CD14-positive monocyte (primary cell): ENCODE measurements at regions not wholly inside any gene's neighbourhood (a gene's known extent, or its start where the extent isn't known, plus 50 kb on each side); places are given as distances from the start of the nearest gene placed in this dataset.

Source experiments
- DNase-seq, 3 donors: peaks; one replicate each; pipeline ENCODE4 v3.0.0-alpha.2; 2011 to 2022
- H2AFZ ChIP-seq: 2 replicates; pipeline ENCODE4 v1.6.0; 2012; ENCODE audit warnings: mild to moderate bottlenecking, low read depth, low read length, inconsistent platforms; ENCODE audit not compliant: insufficient read depth, poor library complexity, severe bottlenecking
- H3K27ac ChIP-seq, 2 donors: 1 replicate in 1 of 2; 2 replicates in 1 of 2; pipeline ENCODE4 v1.5.1; 2012 to 2013; ENCODE audit warnings: low read length in 2 of 2, control low read depth in 1 of 2, inconsistent platforms in 1 of 2, low read depth in 1 of 2, mild to moderate bottlenecking in 1 of 2
- H3K27me3 ChIP-seq, 2 donors: one replicate each; pipeline versions ENCODE4 v1.6.0 to v1.6.1; 2011 to 2013; ENCODE audit warnings: low read length in 2 of 2; ENCODE audit not compliant: control insufficient read depth in 2 of 2, insufficient read depth in 2 of 2
- H3K36me3 ChIP-seq, 2 donors: replicated peaks in 1 of 2; 1 replicate in 1 of 2; 2 replicates in 1 of 2; pipeline versions ENCODE4 v1.5.1 to v1.6.1; 2012 to 2013; ENCODE audit warnings: low read length in 2 of 2, control low read depth in 1 of 2, inconsistent platforms in 1 of 2, mild to moderate bottlenecking in 1 of 2; ENCODE audit not compliant: insufficient read depth in 2 of 2, control insufficient read depth in 1 of 2
- H3K4me1 ChIP-seq, 2 donors: 1 replicate in 1 of 2; 2 replicates in 1 of 2; pipeline versions ENCODE4 v1.5.1 to v1.6.1; 2012 to 2013; ENCODE audit warnings: low read length in 2 of 2, control low read depth in 1 of 2, inconsistent platforms in 1 of 2, mild to moderate bottlenecking in 1 of 2, moderate library complexity in 1 of 2; ENCODE audit not compliant: insufficient read depth in 2 of 2, control insufficient read depth in 1 of 2
- H3K4me2 ChIP-seq: replicated peaks from 2 replicates; pipeline ENCODE3; 2012; ENCODE audit warnings: low read length, moderate library complexity, mild to moderate bottlenecking; ENCODE audit not compliant: poor library complexity, severe bottlenecking; ENCODE audit errors: extremely low read depth
- H3K4me3 ChIP-seq, 3 experiments: fragments of 200-600 bp in 1 of 3; sonication (generic) in 1 of 3; replicated peaks in 1 of 3; 1 replicate in 2 of 3; 2 replicates in 1 of 3; pipeline ENCODE4 v1.5.1; 2011 to 2013; ENCODE audit warnings: low read length in 3 of 3, mild to moderate bottlenecking in 3 of 3, control low read depth in 2 of 3, low read depth in 2 of 3, inconsistent platforms in 1 of 3, moderate library complexity in 1 of 3
- H3K79me2 ChIP-seq: 2 replicates; pipeline ENCODE4 v1.6.0; 2012; ENCODE audit warnings: mild to moderate bottlenecking, control low read depth, inconsistent platforms, low read length, moderate library complexity; ENCODE audit not compliant: insufficient read depth
- H3K9ac ChIP-seq: 2 replicates; pipeline ENCODE4 v1.6.0; 2017; ENCODE audit warnings: low read length, mild to moderate bottlenecking; ENCODE audit not compliant: insufficient read depth, poor library complexity, severe bottlenecking
- H3K9me3 ChIP-seq, 2 donors: replicated peaks in 1 of 2; 1 replicate in 1 of 2; 2 replicates in 1 of 2; pipeline versions ENCODE4 v1.5.1 to v1.6.1; 2012 to 2013; ENCODE audit warnings: low read length in 2 of 2, control low read depth in 1 of 2; ENCODE audit not compliant: control insufficient read depth in 1 of 2, insufficient read depth in 1 of 2
- H4K20me1 ChIP-seq: 2 replicates; pipeline ENCODE4 v1.6.0; 2012; ENCODE audit warnings: mild to moderate bottlenecking, low read length, control low read depth, moderate library complexity; ENCODE audit not compliant: insufficient read depth
- H3K27ac Mint-ChIP-seq, 7 donors: one replicate each; pipeline ENCODE4 v1.8.0; 2020; ENCODE audit warnings: mild to moderate bottlenecking in 7 of 7, mixed read lengths in 7 of 7, moderate library complexity in 6 of 7, inconsistent platforms in 2 of 7
- H3K27me3 Mint-ChIP-seq, 3 donors: one replicate each; pipeline ENCODE4 v1.8.0; 2021 to 2022; ENCODE audit warnings: low read depth in 3 of 3, mild to moderate bottlenecking in 3 of 3, mixed read lengths in 3 of 3, moderate library complexity in 3 of 3, inconsistent platforms in 1 of 3
- H3K36me3 Mint-ChIP-seq, 2 donors: one replicate each; pipeline ENCODE4 v1.8.0; 2020; ENCODE audit warnings: mixed read lengths in 2 of 2, inconsistent platforms in 1 of 2, mild to moderate bottlenecking in 1 of 2
- H3K4me1 Mint-ChIP-seq: one replicate; pipeline ENCODE4 v1.8.0; 2020; ENCODE audit warnings: mild to moderate bottlenecking, mixed read lengths
- H3K4me3 Mint-ChIP-seq, 2 donors: one replicate each; pipeline ENCODE4 v1.8.0; 2020; ENCODE audit warnings: mild to moderate bottlenecking in 2 of 2, mixed read lengths in 2 of 2, moderate library complexity in 1 of 2
- H3K9me3 Mint-ChIP-seq, 7 donors: one replicate each; pipeline ENCODE4 v1.8.0; 2020 to 2022; ENCODE audit warnings: mixed read lengths in 7 of 7, mild to moderate bottlenecking in 6 of 7, moderate library complexity in 6 of 7, inconsistent platforms in 2 of 7
- CTCF ChIP-seq: fragments of 200-600 bp; IDR thresholded peaks from one replicate; pipeline ENCODE4 v1.8.0; 2022; ENCODE audit warnings: antibody characterized with exemption, mild to moderate bottlenecking
- WGBS: methylation state at CpG from one replicate; pipeline ENCODE4 v1.1.5; 2013; ENCODE audit warnings: missing lambda C conversion rate; ENCODE audit not compliant: insufficient coverage; 5-methylcytosine and 5-hydroxymethylcytosine counted together
- intact Hi-C, 2 donors: fragments of 100-400 bp; cut with micrococcal nuclease; formaldehyde crosslinking; loops; one replicate each; pipeline versions ENCODE4 v1.15.0 to v1.15.1; 2023

GRCh38 chr9:2560180-2560579 is 61.4 kb upstream of the VLDLR start:
- no peak overlapping the region for H3K4me3 Mint-ChIP-seq
- H3K4me2 ChIP-seq, result no peak overlapping the region
- intact Hi-C loops, result no loop called here
- no peaks in the 10 kb centered on the region for H3K36me3 ChIP-seq
- no peaks in the 10 kb centered on the region for H4K20me1 ChIP-seq
- TF ChIP-seq CTCF, result no peak
- H3K4me1 Mint-ChIP-seq, result no peaks in the 10 kb centered on the region
- H3K27me3 Mint-ChIP-seq, result peaks cover 0 to 5% (median 2%) of the 10 kb centered on the region in 3 donors
- H3K27ac Mint-ChIP-seq, result no peak overlapping the region
- H3K27ac ChIP-seq, result no peak overlapping the region
- no peaks in the 10 kb centered on the region for H3K36me3 Mint-ChIP-seq
- no peak overlapping the region for H2AFZ ChIP-seq
- H3K4me3 ChIP-seq, result no peak overlapping the region
- H3K27me3 ChIP-seq, result no peaks in the 10 kb centered on the region
- peaks cover 0 to 6% of the 10 kb centered on the region in 2 donors for H3K9me3 ChIP-seq
- no peak overlapping the region for H3K9ac ChIP-seq
- H3K4me1 ChIP-seq, result no peaks in the 10 kb centered on the region
- no peak for DNase-seq
- H3K79me2 ChIP-seq, result no peaks in the 10 kb centered on the region
- peaks cover 2 to 11% (median 8%) of the 10 kb centered on the region in 7 donors for H3K9me3 Mint-ChIP-seq

DNA sequence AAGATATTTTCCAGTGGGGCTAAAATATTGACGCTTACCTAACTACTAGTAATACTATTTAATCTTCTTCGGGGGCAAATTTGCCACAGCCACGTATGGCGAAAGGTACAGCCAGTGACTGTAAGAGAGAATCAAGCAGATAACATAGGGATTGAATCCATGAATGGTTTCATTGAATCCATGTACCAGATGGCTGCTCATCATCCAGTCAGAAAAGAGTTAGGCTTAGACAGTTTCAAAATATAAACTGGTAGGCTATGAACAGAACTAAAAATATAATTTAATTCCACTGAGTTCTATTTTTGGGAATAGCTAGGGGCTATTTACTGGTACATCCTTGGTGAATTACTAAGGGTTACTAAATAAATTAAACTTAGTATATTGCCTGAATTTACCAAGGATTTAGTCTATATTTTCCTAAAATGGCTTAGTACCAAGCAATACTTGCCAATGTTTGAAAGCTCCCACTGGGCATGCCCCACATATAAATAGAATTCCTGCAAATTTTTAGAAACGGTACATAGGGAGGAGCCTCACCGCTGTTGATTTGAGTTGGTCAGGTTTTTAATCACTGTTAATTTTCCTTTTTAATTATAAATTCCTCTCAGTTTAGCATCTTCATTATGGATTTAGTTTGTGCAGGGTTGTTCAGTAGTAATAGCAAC is 55.8 kb upstream of the VLDLR start:
- H3K4me2 ChIP-seq, result no peak overlapping the region
- H3K79me2 ChIP-seq, result no peaks in the 10 kb centered on the region
- H3K36me3 ChIP-seq, result no peaks in the 10 kb centered on the region
- no peaks in the 10 kb centered on the region for H3K9me3 ChIP-seq
- no peak for DNase-seq
- no peaks in the 10 kb centered on the region for H4K20me1 ChIP-seq
- Mint-ChIP-seq H3K27me3 (peaks cover 0 to 2% (median 0%) of the 10 kb centered on the region in 3 donors), H3K9me3 (peaks cover 0 to 4% (median 2%) of the 10 kb centered on the region in 7 donors), H3K4me3 (no peak overlapping the region), H3K36me3 (no peaks in the 10 kb centered on the region), H3K27ac (peak overlapping the region in 1 of 7 donors; percentile 7), H3K4me1 (peaks cover 4% of the 10 kb centered on the region)
- intact Hi-C loops, result no loop called here
- WGBS, result 100% methylated on average over 2 of the region's 6 CpGs
- no peak overlapping the region for H3K4me3 ChIP-seq
- no peak for TF ChIP-seq CTCF
- H3K27ac ChIP-seq, result no peak overlapping the region
- no peaks in the 10 kb centered on the region for H3K27me3 ChIP-seq
- H3K9ac ChIP-seq, result no peak overlapping the region
- peaks cover 4% of the 10 kb centered on the region in 2 donors for H3K4me1 ChIP-seq
- no peak overlapping the region for H2AFZ ChIP-seq
